GF-D8 (cell line): ENCODE measurements at regions not wholly inside any gene's neighbourhood (a gene's known extent, or its start where the extent isn't known, plus 50 kb on each side); places are given as distances from the start of the nearest gene placed in this dataset.
"Not testable (repeated sequence)": the region's sequence is repeated elsewhere in the genome, so short reads cannot be mapped to it uniquely, and the experiment has no call there.

ENCODE experiments used
- DNase-seq: peaks from one replicate; lab custom pipeline; 2025; lab: John Stamatoyannopoulos, UW

GRCh38 chr14:53670701-53671100, 285.9 kb downstream of the BMP4 start:
- no peak for DNase-seq

- DNase-seq, result no peak
Measured at GRCh38 chr14:53668897-53669296, 287.7 kb downstream of the BMP4 start.

GRCh38 chr14:53663709-53664108, 292.9 kb downstream of the BMP4 start:
- DNase-seq, result no peak

- no peak for DNase-seq
Measured at GRCh38 chr14:53655080-53655785, 301.4 kb downstream of the BMP4 start.

GRCh38 chr14:53652068-53652467, 304.6 kb downstream of the BMP4 start:
- DNase-seq, result no peak

GRCh38 chr14:53651096-53651740, 305.4 kb downstream of the BMP4 start:
- DNase-seq, result no peak

- DNase-seq, result no peak
Measured at GRCh38 chr14:53646925-53647324, 309.7 kb downstream of the BMP4 start.

- DNase-seq, result no peak
Measured at GRCh38 chr14:53640695-53641094, 315.9 kb downstream of the BMP4 start.

- no peak for DNase-seq
Measured at GRCh38 chr14:53638966-53639365, 317.7 kb downstream of the BMP4 start.

GRCh38 chr14:53634793-53635192, 321.8 kb downstream of the BMP4 start:
- no peak for DNase-seq

GRCh38 chr14:53630336-53630735, 326.3 kb downstream of the BMP4 start:
- DNase-seq, result no peak

GRCh38 chr14:53628732-53629430, 327.7 kb downstream of the BMP4 start:
- DNase-seq, result no peak

GRCh38 chr14:53628261-53628660, 328.4 kb downstream of the BMP4 start:
- no peak for DNase-seq

- no peak for DNase-seq
Measured at GRCh38 chr14:53626761-53627160, 329.9 kb downstream of the BMP4 start.

GRCh38 chr14:53622447-53622846, 334.2 kb downstream of the BMP4 start:
- DNase-seq, result no peak

GRCh38 chr14:53621921-53622320, 334.7 kb downstream of the BMP4 start:
- DNase-seq, result no peak

GRCh38 chr14:53621433-53621832, 335.2 kb downstream of the BMP4 start:
- DNase-seq, result no peak

GRCh38 chr14:53620890-53621289, 335.7 kb downstream of the BMP4 start:
- DNase-seq, result no peak

GRCh38 chr14:53620317-53620716, 336.3 kb downstream of the BMP4 start:
- no peak for DNase-seq

GRCh38 chr14:53619691-53620231, 336.9 kb downstream of the BMP4 start:
- DNase-seq, result no peak

- not testable (repeated sequence) for DNase-seq
Measured at GRCh38 chr14:53616536-53616935, 340.1 kb downstream of the BMP4 start.

GRCh38 chr14:53615252-53615651, 341.4 kb downstream of the BMP4 start:
- no peak for DNase-seq
